ENCODE measurements at regions not wholly inside any gene's neighbourhood (a gene's known extent, or its start where the extent isn't known, plus 50 kb on each side); places are given as distances from the start of the nearest gene placed in this dataset.

DNA sequence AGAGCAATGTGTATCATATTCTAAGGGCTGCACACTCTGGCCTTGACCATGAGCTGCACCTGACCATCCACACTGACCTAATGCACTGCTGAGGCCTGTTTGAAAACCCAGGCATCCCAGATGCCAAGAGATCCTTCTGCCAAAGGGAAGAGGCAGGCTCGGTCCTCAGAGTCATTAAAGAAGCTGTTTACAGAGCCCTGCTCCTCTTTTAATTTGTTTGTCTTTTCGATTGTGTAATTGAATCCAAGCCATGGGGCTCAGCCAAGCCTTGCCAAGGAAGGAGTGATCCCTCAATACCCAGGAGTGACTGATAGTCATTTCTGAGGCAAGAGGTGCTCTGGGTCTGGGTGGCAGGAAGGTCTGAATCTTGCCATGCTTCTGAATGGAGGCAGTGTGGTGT lies 94.5 kb upstream of the ISX start:
- Histone ChIP-seq H3K27ac (ENCODE audit: low read depth, low read length) (no peak overlapping the region), H3K4me3 (replicated peaks in 1 of 2; ENCODE audit: low read depth in 1 of 2, low read length in 2 of 2) (no peak overlapping the region), H3K9ac (ENCODE audit: low read length) (no peak overlapping the region), H3K9me2 (ENCODE audit: insufficient read depth) (no peaks in the 10 kb centered on the region), H4K20me1 (ENCODE audit: insufficient read depth) (no peaks in the 10 kb centered on the region), H3K4me2 (ENCODE audit: low read length) (no peak overlapping the region), H2AFZ (ENCODE audit: low read depth, low read length, poor library complexity, severe bottlenecking) (no peak overlapping the region), H3K9me3 (ENCODE audit: control insufficient read depth in 1 of 2, insufficient read depth in 1 of 2, low read depth in 1 of 2, low read length in 2 of 2) (no peaks in the 10 kb centered on the region), H3K4me1 (ENCODE audit: control insufficient read depth in 1 of 2, insufficient read depth in 2 of 2, low read length in 2 of 2) (peaks cover 0 to 7% of the 10 kb centered on the region in 2 experiments; a peak in 1 of 4 replicates), H3K27me3 (ENCODE audit: insufficient read depth, low read length) (peaks cover 3% of the 10 kb centered on the region; the same call in 1 of the 2 replicates), H3K79me2 (ENCODE audit: insufficient read depth, low read length) (no peaks in the 10 kb centered on the region), H3K36me3 (ENCODE audit: control insufficient read depth in 1 of 2, insufficient read depth in 2 of 2, low read length in 2 of 2) (no peaks in the 10 kb centered on the region)
- DNase-seq (ENCODE audit: low read depth, low spot score) (no peak), ATAC-seq (no peak)
- RAD21 ChIA-PET (ENCODE audit: low non-redundant PET in 1 of 2, low total read pairs in 2 of 2, uncharacterized antibody in 2 of 2, unreplicated experiment in 2 of 2): no interaction called here
- TF ChIP-seq JUND (IDR thresholded peaks at IDR 0.05): no peak
- no peak for TF ChIP-seq EGR1 (IDR thresholded peaks at IDR 0.05; ENCODE audit: low read depth)
- TF ChIP-seq FOSL1 (IDR thresholded peaks at IDR 0.05; ENCODE audit: low read depth): no peak
- no peak for TF ChIP-seq SIN3A (IDR thresholded peaks at IDR 0.05; ENCODE audit: low read depth)
- no peak for TF ChIP-seq SRF (IDR thresholded peaks at IDR 0.05; ENCODE audit: low read depth)
- TF ChIP-seq RAD21 (IDR thresholded peaks at IDR 0.05; ENCODE audit: low read depth): no peak
- TF ChIP-seq, protein P1, sequence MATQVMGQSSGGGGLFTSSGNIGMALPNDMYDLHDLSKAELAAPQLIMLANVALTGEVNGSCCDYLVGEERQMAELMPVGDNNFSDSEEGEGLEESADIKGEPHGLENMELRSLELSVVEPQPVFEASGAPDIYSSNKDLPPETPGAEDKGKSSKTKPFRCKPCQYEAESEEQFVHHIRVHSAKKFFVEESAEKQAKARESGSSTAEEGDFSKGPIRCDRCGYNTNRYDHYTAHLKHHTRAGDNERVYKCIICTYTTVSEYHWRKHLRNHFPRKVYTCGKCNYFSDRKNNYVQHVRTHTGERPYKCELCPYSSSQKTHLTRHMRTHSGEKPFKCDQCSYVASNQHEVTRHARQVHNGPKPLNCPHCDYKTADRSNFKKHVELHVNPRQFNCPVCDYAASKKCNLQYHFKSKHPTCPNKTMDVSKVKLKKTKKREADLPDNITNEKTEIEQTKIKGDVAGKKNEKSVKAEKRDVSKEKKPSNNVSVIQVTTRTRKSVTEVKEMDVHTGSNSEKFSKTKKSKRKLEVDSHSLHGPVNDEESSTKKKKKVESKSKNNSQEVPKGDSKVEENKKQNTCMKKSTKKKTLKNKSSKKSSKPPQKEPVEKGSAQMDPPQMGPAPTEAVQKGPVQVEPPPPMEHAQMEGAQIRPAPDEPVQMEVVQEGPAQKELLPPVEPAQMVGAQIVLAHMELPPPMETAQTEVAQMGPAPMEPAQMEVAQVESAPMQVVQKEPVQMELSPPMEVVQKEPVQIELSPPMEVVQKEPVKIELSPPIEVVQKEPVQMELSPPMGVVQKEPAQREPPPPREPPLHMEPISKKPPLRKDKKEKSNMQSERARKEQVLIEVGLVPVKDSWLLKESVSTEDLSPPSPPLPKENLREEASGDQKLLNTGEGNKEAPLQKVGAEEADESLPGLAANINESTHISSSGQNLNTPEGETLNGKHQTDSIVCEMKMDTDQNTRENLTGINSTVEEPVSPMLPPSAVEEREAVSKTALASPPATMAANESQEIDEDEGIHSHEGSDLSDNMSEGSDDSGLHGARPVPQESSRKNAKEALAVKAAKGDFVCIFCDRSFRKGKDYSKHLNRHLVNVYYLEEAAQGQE (IDR thresholded peaks at IDR 0.05; ENCODE audit: low read depth): no peak
- no peak for TF ChIP-seq SP1 (IDR thresholded peaks at IDR 0.05; ENCODE audit: low read depth)
- TF ChIP-seq YY1 (IDR thresholded peaks at IDR 0.05; ENCODE audit: extremely low read depth, insufficient replicate concordance, low read depth, low read length): no peak
- no peak for TF ChIP-seq ELF1 (IDR thresholded peaks at IDR 0.05; ENCODE audit: borderline replicate concordance, low read depth)
- TF ChIP-seq, protein P2, sequence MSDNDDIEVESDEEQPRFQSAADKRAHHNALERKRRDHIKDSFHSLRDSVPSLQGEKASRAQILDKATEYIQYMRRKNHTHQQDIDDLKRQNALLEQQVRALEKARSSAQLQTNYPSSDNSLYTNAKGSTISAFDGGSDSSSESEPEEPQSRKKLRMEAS (IDR thresholded peaks at IDR 0.05): no peak
- TF ChIP-seq, protein P3, sequence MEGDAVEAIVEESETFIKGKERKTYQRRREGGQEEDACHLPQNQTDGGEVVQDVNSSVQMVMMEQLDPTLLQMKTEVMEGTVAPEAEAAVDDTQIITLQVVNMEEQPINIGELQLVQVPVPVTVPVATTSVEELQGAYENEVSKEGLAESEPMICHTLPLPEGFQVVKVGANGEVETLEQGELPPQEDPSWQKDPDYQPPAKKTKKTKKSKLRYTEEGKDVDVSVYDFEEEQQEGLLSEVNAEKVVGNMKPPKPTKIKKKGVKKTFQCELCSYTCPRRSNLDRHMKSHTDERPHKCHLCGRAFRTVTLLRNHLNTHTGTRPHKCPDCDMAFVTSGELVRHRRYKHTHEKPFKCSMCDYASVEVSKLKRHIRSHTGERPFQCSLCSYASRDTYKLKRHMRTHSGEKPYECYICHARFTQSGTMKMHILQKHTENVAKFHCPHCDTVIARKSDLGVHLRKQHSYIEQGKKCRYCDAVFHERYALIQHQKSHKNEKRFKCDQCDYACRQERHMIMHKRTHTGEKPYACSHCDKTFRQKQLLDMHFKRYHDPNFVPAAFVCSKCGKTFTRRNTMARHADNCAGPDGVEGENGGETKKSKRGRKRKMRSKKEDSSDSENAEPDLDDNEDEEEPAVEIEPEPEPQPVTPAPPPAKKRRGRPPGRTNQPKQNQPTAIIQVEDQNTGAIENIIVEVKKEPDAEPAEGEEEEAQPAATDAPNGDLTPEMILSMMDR (IDR thresholded peaks at IDR 0.05 in 2 of 3, conservative IDR thresholded peaks at IDR 0.05 in 1 of 3; ENCODE audit: borderline replicate concordance in 1 of 3, insufficient read depth in 1 of 3, low read depth in 2 of 3, low read length in 2 of 3): no peak
- POLR2A ChIA-PET: no interaction called here
- BruUV-seq (replicated peaks): no TSS peak
- intact Hi-C loops (cut with micrococcal nuclease): no loop called here
- CTCF ChIA-PET: no interaction called here
